Smooth muscle cell (in vitro differentiated cells): ENCODE measurements at regions not wholly inside any gene's neighbourhood (a gene's known extent, or its start where the extent isn't known, plus 50 kb on each side); places are given as distances from the start of the nearest gene placed in this dataset.

Experiments used
- DNase-seq: peaks from one replicate; lab custom pipeline; 2025; ENCODE audit not compliant: unreplicated experiment; lab: John Stamatoyannopoulos, UW
- H2AFZ ChIP-seq: fragments of 200-600 bp; sonication (generic); 2 replicates; pipeline ENCODE4 v1.6.0; 2016; ENCODE audit warnings: antibody characterized with exemption, low read depth, mild to moderate bottlenecking
- H3F3A ChIP-seq: fragments of 200-600 bp; sonication (generic); 2 replicates; pipeline ENCODE4 v1.6.0; 2017; ENCODE audit warnings: antibody characterized with exemption, low read depth
- H3K27ac ChIP-seq: fragments of 200-600 bp; sonication (generic); 2 replicates; pipeline ENCODE4 v1.5.1; 2016; ENCODE audit warnings: low read depth, mild to moderate bottlenecking
- H3K27me3 ChIP-seq: fragments of 200-600 bp; sonication (generic); 2 replicates; pipeline ENCODE4 v1.6.1; 2016; ENCODE audit warnings: low read depth, mild to moderate bottlenecking
- H3K36me3 ChIP-seq: fragments of 200-600 bp; sonication (generic); 2 replicates; pipeline ENCODE4 v1.5.1; 2016; ENCODE audit warnings: low read depth
- H3K4me1 ChIP-seq: fragments of 200-600 bp; sonication (generic); 2 replicates; pipeline ENCODE4 v1.5.1; 2016; ENCODE audit warnings: low read depth
- H3K4me2 ChIP-seq: fragments of 200-600 bp; sonication (generic); 2 replicates; pipeline ENCODE4 v1.6.0; 2016; ENCODE audit warnings: mild to moderate bottlenecking
- H3K4me3 ChIP-seq: fragments of 200-600 bp; sonication (generic); 2 replicates; pipeline ENCODE4 v1.5.1; 2016; ENCODE audit warnings: mild to moderate bottlenecking
- H3K79me2 ChIP-seq: fragments of 200-600 bp; sonication (generic); 2 replicates; pipeline ENCODE4 v1.6.0; 2016; ENCODE audit warnings: low read depth, mild to moderate bottlenecking
- H3K9ac ChIP-seq: fragments of 200-600 bp; sonication (generic); 2 replicates; pipeline ENCODE4 v1.6.0; 2016; ENCODE audit warnings: low read depth
- H3K9me3 ChIP-seq: fragments of 200-600 bp; sonication (generic); replicated peaks from 2 replicates; pipeline ENCODE4 v1.5.1; 2016; ENCODE audit warnings: low read depth
- H4K20me1 ChIP-seq: fragments of 200-600 bp; sonication (generic); 2 replicates; pipeline ENCODE4 v1.6.0; 2016; ENCODE audit warnings: low read depth
- WGBS: methylation state at CpG from one replicate; pipeline ENCODE4 v1.1.7; 2016; ENCODE audit warnings: low lambda C conversion rate; 5-methylcytosine and 5-hydroxymethylcytosine counted together
- TF ChIP-seq, protein P1 (sequence below): fragments of 200-600 bp; sonication (generic); IDR thresholded peaks from 2 replicates; pipeline ENCODE4 v1.5.1; 2017; ENCODE audit warnings: borderline replicate concordance, mild to moderate bottlenecking, antibody characterized with exemption; ENCODE audit not compliant: insufficient read depth, poor library complexity, severe bottlenecking

DNA sequence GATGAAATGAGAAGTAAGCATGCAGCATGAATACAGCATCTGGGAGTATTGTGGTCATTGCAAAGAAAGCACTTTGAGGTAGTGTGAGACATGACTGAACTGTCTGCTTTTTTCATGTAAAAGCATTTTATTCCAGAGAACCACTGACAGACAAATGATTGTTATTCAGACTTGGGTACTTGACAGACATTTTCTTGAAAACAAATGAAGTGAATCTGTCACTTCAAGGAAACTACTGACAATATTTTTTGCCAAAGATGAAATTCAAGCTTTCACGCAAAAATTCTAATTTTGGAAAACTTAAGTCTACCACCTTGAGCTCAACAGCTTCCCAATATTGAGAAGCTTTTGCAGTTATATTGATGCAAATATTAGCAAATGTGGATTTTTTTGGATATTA lies 255.7 kb downstream of the ARL6IP6 start:
- 88% methylated on average over 1 of the region's 1 CpG for WGBS
- no peaks in the 10 kb centered on the region for H3K4me1 ChIP-seq

DNA sequence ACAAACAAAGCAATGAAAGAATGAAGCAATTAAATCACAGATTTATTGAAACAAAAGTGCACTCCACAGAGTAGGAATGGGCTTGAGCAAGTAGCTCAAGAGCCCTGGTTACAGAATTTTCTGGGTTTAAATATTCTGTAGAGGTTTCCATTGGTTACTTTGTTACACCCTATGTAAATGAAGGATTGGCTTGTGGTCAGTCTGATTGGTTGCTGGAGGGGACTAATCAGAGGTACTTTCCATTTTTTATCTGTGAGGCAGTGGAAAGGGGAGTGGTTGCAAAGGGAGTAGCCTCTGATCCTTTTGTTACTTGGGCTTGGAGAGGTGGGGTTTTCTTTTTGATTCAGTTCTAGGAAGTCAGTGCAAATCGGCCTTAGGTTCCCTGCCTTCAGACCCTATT lies 253.3 kb downstream of the ARL6IP6 start:
- Histone ChIP-seq H3K9me3 (peaks cover 6% of the 10 kb centered on the region), H4K20me1 (no peaks in the 10 kb centered on the region), H3F3A (no peaks in the 10 kb centered on the region), H3K4me2 (no peak overlapping the region), H3K9ac (no peak overlapping the region), H3K79me2 (no peaks in the 10 kb centered on the region), H3K4me3 (no peak overlapping the region), H3K27ac (no peak overlapping the region), H3K27me3 (no peaks in the 10 kb centered on the region), H3K4me1 (no peaks in the 10 kb centered on the region), H2AFZ (no peak overlapping the region), H3K36me3 (no peaks in the 10 kb centered on the region)
- TF ChIP-seq, protein P1, sequence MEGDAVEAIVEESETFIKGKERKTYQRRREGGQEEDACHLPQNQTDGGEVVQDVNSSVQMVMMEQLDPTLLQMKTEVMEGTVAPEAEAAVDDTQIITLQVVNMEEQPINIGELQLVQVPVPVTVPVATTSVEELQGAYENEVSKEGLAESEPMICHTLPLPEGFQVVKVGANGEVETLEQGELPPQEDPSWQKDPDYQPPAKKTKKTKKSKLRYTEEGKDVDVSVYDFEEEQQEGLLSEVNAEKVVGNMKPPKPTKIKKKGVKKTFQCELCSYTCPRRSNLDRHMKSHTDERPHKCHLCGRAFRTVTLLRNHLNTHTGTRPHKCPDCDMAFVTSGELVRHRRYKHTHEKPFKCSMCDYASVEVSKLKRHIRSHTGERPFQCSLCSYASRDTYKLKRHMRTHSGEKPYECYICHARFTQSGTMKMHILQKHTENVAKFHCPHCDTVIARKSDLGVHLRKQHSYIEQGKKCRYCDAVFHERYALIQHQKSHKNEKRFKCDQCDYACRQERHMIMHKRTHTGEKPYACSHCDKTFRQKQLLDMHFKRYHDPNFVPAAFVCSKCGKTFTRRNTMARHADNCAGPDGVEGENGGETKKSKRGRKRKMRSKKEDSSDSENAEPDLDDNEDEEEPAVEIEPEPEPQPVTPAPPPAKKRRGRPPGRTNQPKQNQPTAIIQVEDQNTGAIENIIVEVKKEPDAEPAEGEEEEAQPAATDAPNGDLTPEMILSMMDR = no peak
- DNase-seq = no peak
- WGBS = 68% methylated on average over 1 of the region's 1 CpG

More for the DNA sequence above, 255.7 kb downstream of the ARL6IP6 start:
- Histone ChIP-seq H3K9ac (no peak overlapping the region), H3K4me3 (no peak overlapping the region), H3K79me2 (no peaks in the 10 kb centered on the region), H3K4me2 (no peak overlapping the region), H3K27ac (no peak overlapping the region), H2AFZ (no peak overlapping the region), H4K20me1 (no peaks in the 10 kb centered on the region), H3K36me3 (no peaks in the 10 kb centered on the region), H3K27me3 (no peaks in the 10 kb centered on the region), H3K9me3 (peaks cover 6% of the 10 kb centered on the region), H3F3A (no peaks in the 10 kb centered on the region)
- TF ChIP-seq, protein P1 = no peak
- DNase-seq = no peak

DNA sequence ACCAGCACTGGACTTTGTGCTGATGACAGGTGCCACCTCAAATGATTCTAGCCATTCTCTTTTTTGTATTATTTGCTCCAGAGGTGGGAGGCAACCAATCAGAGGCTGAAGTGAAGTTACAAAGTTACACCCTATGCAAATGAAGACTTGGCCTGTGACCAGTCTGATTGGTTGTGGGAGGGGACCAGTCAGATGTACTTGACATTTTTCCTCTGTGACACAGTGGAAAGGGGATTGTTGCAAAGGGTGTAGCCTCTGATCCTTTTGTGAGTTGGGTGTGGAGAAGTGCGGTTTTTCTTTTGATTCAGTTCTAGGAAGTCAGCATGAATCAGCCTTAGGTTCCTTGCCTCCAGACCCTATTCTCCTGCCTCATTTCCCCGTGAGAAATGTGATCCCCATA lies 244.0 kb downstream of the ARL6IP6 start:
- no peak overlapping the region for H3K9ac ChIP-seq
- no peaks in the 10 kb centered on the region for H4K20me1 ChIP-seq
- no peaks in the 10 kb centered on the region for H3K36me3 ChIP-seq
- no peaks in the 10 kb centered on the region for H3F3A ChIP-seq
- no peaks in the 10 kb centered on the region for H3K27me3 ChIP-seq
- 84% methylated on average over 2 of the region's 2 CpGs for WGBS
- no peak overlapping the region for H3K4me2 ChIP-seq
- H3K4me3 ChIP-seq = no peak overlapping the region
- no peak overlapping the region for H2AFZ ChIP-seq
- DNase-seq = no peak
- H3K79me2 ChIP-seq = no peaks in the 10 kb centered on the region
- H3K4me1 ChIP-seq = no peaks in the 10 kb centered on the region
- no peak overlapping the region for H3K27ac ChIP-seq
- H3K9me3 ChIP-seq = no peaks in the 10 kb centered on the region
- TF ChIP-seq, protein P1 = no peak

DNA sequence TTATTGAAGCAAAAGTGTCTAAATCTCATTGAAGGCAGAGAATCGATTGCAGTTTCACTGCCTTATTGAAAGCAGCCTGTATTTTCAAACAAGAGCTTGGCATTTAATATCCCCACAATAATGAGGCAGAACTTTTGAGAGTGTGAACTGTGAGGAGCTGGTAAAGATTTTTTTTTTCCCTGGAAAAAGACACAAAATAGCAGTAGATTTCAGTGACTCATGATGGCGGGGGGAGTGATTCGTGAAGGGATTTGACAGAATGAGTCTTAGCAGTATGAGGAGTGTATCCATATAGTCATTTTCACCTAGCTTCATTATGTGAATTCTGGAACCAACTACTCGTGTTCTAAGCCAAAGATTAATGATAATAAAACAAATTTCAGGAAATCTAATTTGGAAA lies 242.9 kb downstream of the ARL6IP6 start:
- DNase-seq = no peak
- no peaks in the 10 kb centered on the region for H3K4me1 ChIP-seq
- no peak overlapping the region for H3K9ac ChIP-seq
- H3K36me3 ChIP-seq = no peaks in the 10 kb centered on the region
- no peak overlapping the region for H3K4me3 ChIP-seq
- TF ChIP-seq, protein P1 = no peak
- H3K27me3 ChIP-seq = no peaks in the 10 kb centered on the region
- no peak overlapping the region for H3K27ac ChIP-seq
- no peaks in the 10 kb centered on the region for H3K79me2 ChIP-seq
- no peaks in the 10 kb centered on the region for H3F3A ChIP-seq
- H4K20me1 ChIP-seq = no peaks in the 10 kb centered on the region
- 85% methylated on average over 4 of the region's 4 CpGs for WGBS
- no peak overlapping the region for H3K4me2 ChIP-seq
- H2AFZ ChIP-seq = no peak overlapping the region
- no peaks in the 10 kb centered on the region for H3K9me3 ChIP-seq
